ENCODE measurements at regions not wholly inside any gene's neighbourhood (a gene's known extent, or its start where the extent isn't known, plus 50 kb on each side); places are given as distances from the start of the nearest gene placed in this dataset.

DNA sequence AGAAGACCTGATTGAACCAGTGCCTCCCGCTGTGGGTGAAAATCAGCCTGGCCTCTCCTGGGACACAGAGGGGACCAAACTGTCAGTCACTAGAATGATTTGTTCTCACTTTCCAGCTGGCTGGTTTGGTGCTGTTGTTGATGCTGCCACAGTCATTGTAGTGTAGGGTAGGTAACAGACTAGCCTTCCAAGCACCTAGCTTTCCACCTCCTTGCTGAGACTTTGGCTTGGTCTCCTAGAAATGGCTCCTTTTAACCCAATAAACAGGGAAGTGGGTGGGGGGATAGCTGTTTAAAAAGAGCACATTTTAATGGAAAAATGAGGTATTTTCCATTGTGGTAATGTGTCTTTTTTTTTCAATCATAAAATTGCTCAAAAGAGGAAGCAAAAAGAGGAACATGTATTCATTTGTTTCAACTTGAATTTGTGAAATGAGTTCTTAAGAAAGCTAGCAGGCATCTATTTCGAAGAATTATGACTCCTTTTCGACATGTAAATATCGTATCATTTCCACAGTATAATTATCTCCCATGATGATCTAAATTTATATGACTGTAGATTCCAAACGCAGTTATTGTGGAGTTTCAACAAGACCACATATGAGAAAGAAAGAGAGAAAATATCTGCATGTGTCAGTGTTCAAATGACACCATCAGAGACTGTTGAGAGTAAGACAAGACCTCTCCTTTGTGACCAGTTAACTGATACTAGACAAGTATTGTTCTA is 190.1 kb downstream of the HLX start (continued):
- TF ChIP-seq CEBPB (IDR thresholded peaks at IDR 0.05; ENCODE audit: borderline replicate concordance in 1 of 2, low read depth in 2 of 2, low read length in 2 of 2) (peak in 1 of 2 experiments; percentile 91; a peak in 1 of 4 replicates), ATF7 (IDR thresholded peaks at IDR 0.05; ENCODE audit: low read depth) (peak; percentile 92), MEF2A (IDR thresholded peaks at IDR 0.05; ENCODE audit: insufficient read depth, low read depth, low read length) (peak; percentile 42), YY1 (IDR thresholded peaks at IDR 0.05; ENCODE audit: low read depth, low read length) (0 out of 2 replicates have a peak, but pooled peaks have one; percentile 24), SIN3A (IDR thresholded peaks at IDR 0.05; ENCODE audit: low read depth, low read length) (no peak), BACH1 (IDR thresholded peaks at IDR 0.05; ENCODE audit: borderline replicate concordance) (peak; percentile 91), HDAC2 (IDR thresholded peaks at IDR 0.05) (no peak), CHD2 (IDR thresholded peaks at IDR 0.05; ENCODE audit: borderline replicate concordance, low read depth, low read length) (peak; percentile 80; the same call in 1 of the 2 replicates), SMARCA5 (IDR thresholded peaks at IDR 0.05) (no peak), HDGF (IDR thresholded peaks at IDR 0.05) (no peak), DPF2 (IDR thresholded peaks at IDR 0.05) (peak; percentile 100), RUNX3 (IDR thresholded peaks at IDR 0.05; ENCODE audit: low read length) (peak; percentile 96), IRF4 (IDR thresholded peaks at IDR 0.05; ENCODE audit: low read depth, low read length) (no peak; the same call in 1 of the 2 replicates), SMAD1 (IDR thresholded peaks at IDR 0.05; ENCODE audit: low read depth, partially characterized antibody) (peak; percentile 31), FOXK2 (IDR thresholded peaks at IDR 0.05) (no peak), SREBF1 (IDR thresholded peaks at IDR 0.05; ENCODE audit: low read length) (no peak)
- TF ChIP-seq, protein P1, sequence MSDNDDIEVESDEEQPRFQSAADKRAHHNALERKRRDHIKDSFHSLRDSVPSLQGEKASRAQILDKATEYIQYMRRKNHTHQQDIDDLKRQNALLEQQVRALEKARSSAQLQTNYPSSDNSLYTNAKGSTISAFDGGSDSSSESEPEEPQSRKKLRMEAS (IDR thresholded peaks at IDR 0.05; ENCODE audit: low read depth, low read length) = no peak
- TF ChIP-seq, protein P2, sequence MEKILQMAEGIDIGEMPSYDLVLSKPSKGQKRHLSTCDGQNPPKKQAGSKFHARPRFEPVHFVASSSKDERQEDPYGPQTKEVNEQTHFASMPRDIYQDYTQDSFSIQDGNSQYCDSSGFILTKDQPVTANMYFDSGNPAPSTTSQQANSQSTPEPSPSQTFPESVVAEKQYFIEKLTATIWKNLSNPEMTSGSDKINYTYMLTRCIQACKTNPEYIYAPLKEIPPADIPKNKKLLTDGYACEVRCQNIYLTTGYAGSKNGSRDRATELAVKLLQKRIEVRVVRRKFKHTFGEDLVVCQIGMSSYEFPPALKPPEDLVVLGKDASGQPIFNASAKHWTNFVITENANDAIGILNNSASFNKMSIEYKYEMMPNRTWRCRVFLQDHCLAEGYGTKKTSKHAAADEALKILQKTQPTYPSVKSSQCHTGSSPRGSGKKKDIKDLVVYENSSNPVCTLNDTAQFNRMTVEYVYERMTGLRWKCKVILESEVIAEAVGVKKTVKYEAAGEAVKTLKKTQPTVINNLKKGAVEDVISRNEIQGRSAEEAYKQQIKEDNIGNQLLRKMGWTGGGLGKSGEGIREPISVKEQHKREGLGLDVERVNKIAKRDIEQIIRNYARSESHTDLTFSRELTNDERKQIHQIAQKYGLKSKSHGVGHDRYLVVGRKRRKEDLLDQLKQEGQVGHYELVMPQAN (conservative IDR thresholded peaks at IDR 0.05) = peak; percentile 55
- TF ChIP-seq, protein P3, sequence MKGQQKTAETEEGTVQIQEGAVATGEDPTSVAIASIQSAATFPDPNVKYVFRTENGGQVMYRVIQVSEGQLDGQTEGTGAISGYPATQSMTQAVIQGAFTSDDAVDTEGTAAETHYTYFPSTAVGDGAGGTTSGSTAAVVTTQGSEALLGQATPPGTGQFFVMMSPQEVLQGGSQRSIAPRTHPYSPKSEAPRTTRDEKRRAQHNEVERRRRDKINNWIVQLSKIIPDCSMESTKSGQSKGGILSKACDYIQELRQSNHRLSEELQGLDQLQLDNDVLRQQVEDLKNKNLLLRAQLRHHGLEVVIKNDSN (IDR thresholded peaks at IDR 0.05; ENCODE audit: borderline replicate concordance, extremely low read length, insufficient read depth, low read depth, low read length) = no peak
- TF ChIP-seq, protein P4, sequence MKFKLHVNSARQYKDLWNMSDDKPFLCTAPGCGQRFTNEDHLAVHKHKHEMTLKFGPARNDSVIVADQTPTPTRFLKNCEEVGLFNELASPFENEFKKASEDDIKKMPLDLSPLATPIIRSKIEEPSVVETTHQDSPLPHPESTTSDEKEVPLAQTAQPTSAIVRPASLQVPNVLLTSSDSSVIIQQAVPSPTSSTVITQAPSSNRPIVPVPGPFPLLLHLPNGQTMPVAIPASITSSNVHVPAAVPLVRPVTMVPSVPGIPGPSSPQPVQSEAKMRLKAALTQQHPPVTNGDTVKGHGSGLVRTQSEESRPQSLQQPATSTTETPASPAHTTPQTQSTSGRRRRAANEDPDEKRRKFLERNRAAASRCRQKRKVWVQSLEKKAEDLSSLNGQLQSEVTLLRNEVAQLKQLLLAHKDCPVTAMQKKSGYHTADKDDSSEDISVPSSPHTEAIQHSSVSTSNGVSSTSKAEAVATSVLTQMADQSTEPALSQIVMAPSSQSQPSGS (IDR thresholded peaks at IDR 0.05; ENCODE audit: low read length) = peak; percentile 93
- TF ChIP-seq, protein P5, sequence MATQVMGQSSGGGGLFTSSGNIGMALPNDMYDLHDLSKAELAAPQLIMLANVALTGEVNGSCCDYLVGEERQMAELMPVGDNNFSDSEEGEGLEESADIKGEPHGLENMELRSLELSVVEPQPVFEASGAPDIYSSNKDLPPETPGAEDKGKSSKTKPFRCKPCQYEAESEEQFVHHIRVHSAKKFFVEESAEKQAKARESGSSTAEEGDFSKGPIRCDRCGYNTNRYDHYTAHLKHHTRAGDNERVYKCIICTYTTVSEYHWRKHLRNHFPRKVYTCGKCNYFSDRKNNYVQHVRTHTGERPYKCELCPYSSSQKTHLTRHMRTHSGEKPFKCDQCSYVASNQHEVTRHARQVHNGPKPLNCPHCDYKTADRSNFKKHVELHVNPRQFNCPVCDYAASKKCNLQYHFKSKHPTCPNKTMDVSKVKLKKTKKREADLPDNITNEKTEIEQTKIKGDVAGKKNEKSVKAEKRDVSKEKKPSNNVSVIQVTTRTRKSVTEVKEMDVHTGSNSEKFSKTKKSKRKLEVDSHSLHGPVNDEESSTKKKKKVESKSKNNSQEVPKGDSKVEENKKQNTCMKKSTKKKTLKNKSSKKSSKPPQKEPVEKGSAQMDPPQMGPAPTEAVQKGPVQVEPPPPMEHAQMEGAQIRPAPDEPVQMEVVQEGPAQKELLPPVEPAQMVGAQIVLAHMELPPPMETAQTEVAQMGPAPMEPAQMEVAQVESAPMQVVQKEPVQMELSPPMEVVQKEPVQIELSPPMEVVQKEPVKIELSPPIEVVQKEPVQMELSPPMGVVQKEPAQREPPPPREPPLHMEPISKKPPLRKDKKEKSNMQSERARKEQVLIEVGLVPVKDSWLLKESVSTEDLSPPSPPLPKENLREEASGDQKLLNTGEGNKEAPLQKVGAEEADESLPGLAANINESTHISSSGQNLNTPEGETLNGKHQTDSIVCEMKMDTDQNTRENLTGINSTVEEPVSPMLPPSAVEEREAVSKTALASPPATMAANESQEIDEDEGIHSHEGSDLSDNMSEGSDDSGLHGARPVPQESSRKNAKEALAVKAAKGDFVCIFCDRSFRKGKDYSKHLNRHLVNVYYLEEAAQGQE (IDR thresholded peaks at IDR 0.05; ENCODE audit: low read depth, low read length) = no peak
- TF ChIP-seq, protein P6, sequence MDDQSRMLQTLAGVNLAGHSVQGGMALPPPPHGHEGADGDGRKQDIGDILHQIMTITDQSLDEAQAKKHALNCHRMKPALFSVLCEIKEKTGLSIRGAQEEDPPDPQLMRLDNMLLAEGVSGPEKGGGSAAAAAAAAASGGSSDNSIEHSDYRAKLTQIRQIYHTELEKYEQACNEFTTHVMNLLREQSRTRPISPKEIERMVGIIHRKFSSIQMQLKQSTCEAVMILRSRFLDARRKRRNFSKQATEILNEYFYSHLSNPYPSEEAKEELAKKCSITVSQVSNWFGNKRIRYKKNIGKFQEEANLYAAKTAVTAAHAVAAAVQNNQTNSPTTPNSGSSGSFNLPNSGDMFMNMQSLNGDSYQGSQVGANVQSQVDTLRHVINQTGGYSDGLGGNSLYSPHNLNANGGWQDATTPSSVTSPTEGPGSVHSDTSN (IDR thresholded peaks at IDR 0.05; ENCODE audit: insufficient replicate concordance, low read depth, low read length) = peak; percentile 90
